ENCODE measurements at regions not wholly inside any gene's neighbourhood (a gene's known extent, or its start where the extent isn't known, plus 50 kb on each side); places are given as distances from the start of the nearest gene placed in this dataset.

GRCh38 chr13:81314461-81314860, 973.5 kb upstream of the SPRY2 start (continued):
- no peak for TF ChIP-seq CREB1 (CRISPR knock-in tag; IDR thresholded peaks at IDR 0.05; ENCODE audit: low read depth)
- no peak for TF ChIP-seq ZNF462 (CRISPR knock-in tag; IDR thresholded peaks at IDR 0.05)

DNA sequence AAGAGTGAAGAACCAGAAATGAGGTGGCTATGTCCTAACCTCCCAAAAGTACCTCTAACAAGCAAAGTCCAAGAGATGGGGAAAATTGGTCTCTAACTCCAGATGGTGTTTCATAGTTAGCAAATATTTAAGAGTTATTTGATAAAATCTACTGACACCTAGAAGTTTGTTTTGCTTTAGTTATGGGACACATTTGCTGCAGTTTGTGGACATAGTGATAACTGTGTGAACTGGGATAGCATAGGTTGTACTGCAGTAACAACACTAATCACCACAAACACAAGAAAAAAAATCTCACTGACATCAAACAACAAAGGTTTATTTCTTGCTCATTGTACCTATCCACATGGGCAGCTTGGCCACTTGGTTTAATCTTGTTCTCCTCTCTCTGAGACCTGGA, 965.0 kb upstream of the SPRY2 start:
- H3K9me3 Mint-ChIP-seq = no peaks in the 10 kb centered on the region
- Histone ChIP-seq H4K20me1 (replicated peaks; ENCODE audit: insufficient read depth) (no peaks in the 10 kb centered on the region), H3K36me3 (ENCODE audit: insufficient read depth) (no peaks in the 10 kb centered on the region), H3K27ac (ENCODE audit: low read depth) (no peak overlapping the region), H3K9me2 (ENCODE audit: insufficient read depth) (no peaks in the 10 kb centered on the region), H3K79me2 (replicated peaks; ENCODE audit: insufficient read depth) (no peaks in the 10 kb centered on the region), H3K4me3 (no peak overlapping the region), H3K27me3 (ENCODE audit: insufficient read depth) (no peaks in the 10 kb centered on the region), H3K4me2 (no peak overlapping the region), H3F3A (replicated peaks; ENCODE audit: low read depth) (no peaks in the 10 kb centered on the region), H3K4me1 (ENCODE audit: insufficient read depth) (peaks cover 12% of the 10 kb centered on the region), H2AFZ (no peak overlapping the region)
- DNase-seq (ENCODE audit: low spot score) = no peak
- H3K36me3 Mint-ChIP-seq (ENCODE audit: low read depth) = no peaks in the 10 kb centered on the region
- no peaks in the 10 kb centered on the region for H3K27me3 Mint-ChIP-seq (ENCODE audit: insufficient read depth, low read depth, poor library complexity)
- H3K27ac Mint-ChIP-seq = no peak overlapping the region
- H3K4me3 Mint-ChIP-seq = no peak overlapping the region
- no peak for ATAC-seq
- H3K4me1 Mint-ChIP-seq = peaks cover 18% of the 10 kb centered on the region
- TF ChIP-seq STAT1 (IDR thresholded peaks at IDR 0.05; ENCODE audit: unreplicated experiment) (no peak), ETS1 (IDR thresholded peaks at IDR 0.05) (no peak), EZH2 (IDR thresholded peaks at IDR 0.05; ENCODE audit: low read depth, unreplicated experiment) (no peak), ZNF331 (CRISPR knock-in tag; IDR thresholded peaks at IDR 0.05; ENCODE audit: low read depth) (no peak)
- TF ChIP-seq, protein P1, sequence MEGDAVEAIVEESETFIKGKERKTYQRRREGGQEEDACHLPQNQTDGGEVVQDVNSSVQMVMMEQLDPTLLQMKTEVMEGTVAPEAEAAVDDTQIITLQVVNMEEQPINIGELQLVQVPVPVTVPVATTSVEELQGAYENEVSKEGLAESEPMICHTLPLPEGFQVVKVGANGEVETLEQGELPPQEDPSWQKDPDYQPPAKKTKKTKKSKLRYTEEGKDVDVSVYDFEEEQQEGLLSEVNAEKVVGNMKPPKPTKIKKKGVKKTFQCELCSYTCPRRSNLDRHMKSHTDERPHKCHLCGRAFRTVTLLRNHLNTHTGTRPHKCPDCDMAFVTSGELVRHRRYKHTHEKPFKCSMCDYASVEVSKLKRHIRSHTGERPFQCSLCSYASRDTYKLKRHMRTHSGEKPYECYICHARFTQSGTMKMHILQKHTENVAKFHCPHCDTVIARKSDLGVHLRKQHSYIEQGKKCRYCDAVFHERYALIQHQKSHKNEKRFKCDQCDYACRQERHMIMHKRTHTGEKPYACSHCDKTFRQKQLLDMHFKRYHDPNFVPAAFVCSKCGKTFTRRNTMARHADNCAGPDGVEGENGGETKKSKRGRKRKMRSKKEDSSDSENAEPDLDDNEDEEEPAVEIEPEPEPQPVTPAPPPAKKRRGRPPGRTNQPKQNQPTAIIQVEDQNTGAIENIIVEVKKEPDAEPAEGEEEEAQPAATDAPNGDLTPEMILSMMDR (conservative IDR thresholded peaks at IDR 0.05; ENCODE audit: low read depth in 2 of 2) = no peak
